Middle frontal gyrus (tissue), 1 donor: ENCODE measurements at regions not wholly inside any gene's neighbourhood (a gene's known extent, or its start where the extent isn't known, plus 50 kb on each side); places are given as distances from the start of the nearest gene placed in this dataset.
"Not testable (repeated sequence)": the region's sequence is repeated elsewhere in the genome, so short reads cannot be mapped to it uniquely, and the experiment has no call there.

Source experiments
- DNase-seq: peaks from one replicate; pipeline ENCODE4 v3.0.0-alpha.2; 2015; ENCODE audit warnings: low spot score; ENCODE audit errors: extremely low spot score

DNA sequence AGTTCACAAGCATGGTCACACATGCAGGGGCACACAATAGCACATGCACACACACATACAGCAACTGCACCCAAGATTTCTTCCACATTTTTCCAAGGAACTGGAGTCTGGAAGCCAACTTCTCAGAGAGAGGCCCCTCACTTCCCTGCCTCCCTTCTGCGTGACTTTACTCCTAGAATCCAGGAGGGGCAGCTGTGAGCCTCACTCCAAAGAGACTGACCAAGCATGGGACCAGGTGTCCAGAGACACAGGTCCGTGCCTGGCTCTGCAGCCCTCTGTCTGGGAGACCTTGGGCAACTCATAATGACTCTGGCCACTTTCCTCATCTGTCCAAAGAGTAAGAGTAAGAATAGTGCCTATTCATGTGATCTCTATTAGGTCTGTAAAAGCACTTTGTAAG, 104.7 kb upstream of the TMEM132E start:
- DNase-seq: no peak

DNA sequence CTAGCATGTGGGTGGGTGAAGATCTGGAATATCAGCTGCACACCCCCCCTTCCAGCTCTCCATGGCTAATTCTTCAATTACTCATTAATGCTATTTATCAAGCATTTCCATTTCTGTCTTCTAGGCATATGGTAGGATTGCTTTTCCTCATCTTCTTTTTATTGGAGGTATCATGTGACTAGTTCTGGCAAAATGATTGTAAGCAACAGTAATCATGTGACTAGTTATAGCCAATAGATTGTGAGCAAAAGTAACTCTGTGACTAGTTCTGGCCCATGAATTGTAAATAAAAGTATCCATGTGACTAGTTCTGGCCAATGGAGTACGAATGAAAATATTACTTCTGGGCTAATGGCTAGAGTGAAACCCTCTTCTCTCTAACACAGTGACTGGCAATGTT, 107.0 kb upstream of the TMEM132E start:
- no peak for DNase-seq

DNA sequence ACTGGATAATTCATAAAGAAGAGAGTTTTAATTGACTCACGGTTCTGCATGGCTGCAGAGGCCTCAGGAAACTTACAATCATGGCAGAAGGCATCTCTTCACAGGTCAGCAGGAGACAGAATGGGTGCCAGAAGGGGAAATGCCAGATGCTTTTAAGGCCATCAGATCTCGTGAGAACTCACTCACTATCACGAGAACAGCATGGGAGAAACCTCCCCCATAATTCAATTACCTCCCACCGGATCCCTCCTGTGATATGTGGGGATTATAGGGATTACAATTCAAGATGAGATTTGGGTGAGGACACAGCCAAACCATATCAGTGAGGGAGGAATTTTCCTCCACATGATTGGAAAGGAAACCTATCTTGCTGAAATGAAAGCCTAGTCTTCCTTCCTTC, 108.1 kb upstream of the TMEM132E start:
- not testable (repeated sequence) for DNase-seq

DNA sequence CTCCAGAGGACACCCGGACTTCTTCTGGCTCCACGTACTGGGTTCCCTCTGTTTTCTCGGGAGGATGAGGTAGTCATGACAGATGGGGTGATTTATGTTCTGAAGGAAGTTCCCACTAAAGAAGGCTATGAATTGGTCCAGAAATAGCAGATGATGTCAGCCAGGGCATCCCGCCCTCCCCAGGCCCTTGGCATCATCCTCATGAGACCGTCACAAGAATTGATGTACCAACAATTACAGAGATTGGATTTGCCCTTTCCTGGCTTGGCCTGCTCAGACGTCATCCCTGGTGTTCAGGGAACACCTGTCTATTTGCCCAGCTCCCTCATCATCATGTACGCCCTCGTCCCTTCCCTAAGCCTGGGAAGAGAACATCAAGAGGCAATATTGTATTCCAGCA, 102.8 kb upstream of the CCL1 start:
- no peak for DNase-seq

DNA sequence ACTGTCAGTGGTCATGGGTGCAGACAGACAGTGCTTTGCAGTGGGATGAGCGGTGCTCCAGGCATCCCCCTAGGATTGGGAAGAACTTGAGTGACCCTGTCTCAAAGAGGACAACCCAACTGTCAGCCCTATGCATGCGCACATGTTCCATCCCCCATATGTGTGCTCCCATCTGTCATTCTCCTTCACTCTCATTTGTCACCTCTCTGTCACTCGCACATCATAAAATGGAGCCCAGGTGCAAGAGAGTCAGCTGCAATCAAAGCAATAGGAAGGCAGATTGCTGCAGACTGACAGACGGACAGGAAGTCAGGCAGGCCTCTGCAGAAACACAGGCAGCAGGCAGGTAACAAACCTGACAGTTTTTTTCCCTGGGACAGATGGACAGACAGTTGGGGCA, 101.8 kb upstream of the CCL1 start:
- DNase-seq: no peak

DNA sequence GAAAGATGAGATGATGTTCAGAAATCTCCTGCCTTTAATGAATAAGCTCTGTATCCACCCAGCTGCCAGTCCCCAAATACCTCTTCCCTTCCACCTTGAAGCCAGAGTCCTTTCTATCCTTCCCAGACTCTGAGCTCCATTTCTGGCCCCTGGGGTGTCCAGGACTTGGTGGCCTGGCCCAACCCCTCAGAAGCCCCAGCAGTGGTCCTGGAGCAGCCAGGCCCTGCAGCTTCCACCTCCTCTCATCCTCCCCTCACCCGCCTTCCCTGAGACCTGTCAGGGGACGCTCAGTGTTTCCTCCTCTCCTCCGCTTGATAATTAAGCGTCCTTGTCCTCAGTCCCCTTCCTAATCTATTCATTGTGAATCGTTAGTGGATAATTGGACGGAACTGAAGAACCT, 95.2 kb upstream of the CCL1 start:
- no peak for DNase-seq

DNA sequence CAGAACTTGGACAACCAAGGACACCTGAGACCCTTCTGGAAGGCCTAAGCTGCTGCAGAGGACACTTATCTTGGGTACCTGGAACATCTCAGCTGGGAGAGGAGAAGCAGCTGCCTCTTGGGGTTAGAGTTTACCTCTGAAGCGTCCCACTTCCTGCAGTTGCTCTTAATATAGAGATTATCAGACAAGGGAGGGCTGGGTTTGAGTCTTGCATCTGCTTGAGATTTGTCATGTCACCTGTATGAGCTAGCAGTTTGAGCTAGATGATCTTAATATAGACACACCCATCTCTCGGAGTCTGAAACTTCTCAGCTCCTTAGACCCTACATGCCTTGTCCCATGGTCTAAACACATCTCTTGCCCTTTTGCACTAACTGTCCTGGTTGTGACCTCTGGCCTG, 93.1 kb upstream of the CCL1 start:
- DNase-seq: no peak

DNA sequence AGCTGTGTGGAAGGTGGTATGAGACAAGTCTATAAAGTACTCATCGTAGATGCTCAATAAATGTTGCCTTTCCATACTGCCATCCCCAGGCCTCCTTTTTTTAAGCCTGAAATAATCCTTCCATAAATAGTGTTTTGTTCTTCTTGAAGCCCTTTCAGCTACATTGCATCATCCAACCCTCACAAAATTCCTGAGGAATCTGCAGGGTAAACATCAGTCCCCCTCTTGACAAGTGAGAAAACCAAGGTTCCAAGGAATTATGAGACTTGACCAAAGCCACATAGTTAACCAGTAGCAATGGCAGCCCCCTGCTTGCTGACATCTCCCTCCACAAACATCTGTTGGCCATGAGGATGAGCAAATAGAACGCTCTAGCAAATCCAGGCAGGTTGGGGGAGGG, 89.7 kb upstream of the CCL1 start:
- DNase-seq: no peak

DNA sequence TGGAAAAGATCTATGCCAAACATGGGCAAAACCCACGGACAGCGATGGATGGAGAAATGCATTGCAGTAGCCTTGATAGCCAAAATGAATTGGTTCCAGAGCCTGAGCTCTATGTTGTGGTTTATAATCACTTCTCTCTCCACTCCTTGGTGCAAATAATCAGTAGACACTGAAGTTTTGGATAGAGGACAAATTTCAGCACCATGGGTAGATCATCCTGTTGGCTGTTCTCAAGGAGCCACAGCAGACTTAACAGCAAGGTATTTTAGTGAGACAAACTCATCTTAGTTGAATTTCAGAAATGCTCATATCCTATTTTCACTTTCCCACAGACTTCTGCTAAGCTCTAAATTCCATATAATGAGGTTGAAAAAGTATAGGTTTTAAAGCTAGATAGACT, 88.3 kb upstream of the CCL1 start:
- no peak for DNase-seq

DNA sequence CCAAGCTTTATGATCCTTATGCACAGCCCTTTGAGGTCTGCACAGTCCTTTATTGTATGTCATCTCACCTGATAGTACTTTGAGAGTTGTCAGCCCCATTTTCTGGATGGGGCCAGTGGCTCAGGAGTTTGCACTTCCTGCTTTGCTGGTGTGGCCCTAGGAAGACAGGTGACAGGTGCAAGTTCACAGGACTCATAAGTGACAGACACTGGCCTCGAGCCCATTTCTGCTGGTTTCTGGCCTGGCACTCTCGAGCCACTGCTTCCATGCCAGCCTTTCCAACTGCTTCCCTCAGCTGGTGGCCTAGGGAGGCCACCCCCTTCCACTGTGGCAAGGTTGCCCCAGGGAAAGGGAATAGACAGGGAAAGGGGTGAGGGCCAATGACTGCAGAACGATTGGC, 84.4 kb upstream of the CCL1 start:
- no peak for DNase-seq

DNA sequence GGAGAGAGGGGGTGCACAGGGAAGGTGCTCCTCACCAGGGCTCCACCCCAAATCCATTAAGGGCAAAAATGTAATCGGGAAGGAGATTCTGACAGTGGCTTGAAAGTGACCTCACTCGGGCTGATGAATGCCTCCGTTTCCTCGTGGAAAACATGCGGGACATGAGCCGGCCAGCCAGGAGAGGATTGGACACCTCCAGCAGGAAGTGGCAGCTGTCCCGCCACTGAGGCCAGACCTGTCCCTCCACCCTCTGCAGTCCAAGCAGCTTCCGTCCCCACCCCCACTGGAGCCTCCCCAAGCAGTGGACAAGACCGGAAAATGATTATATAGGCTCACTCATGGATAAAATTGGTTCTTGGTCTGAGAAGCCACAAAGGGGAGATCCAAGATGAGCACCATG, 82.1 kb upstream of the CCL1 start:
- DNase-seq: no peak

DNA sequence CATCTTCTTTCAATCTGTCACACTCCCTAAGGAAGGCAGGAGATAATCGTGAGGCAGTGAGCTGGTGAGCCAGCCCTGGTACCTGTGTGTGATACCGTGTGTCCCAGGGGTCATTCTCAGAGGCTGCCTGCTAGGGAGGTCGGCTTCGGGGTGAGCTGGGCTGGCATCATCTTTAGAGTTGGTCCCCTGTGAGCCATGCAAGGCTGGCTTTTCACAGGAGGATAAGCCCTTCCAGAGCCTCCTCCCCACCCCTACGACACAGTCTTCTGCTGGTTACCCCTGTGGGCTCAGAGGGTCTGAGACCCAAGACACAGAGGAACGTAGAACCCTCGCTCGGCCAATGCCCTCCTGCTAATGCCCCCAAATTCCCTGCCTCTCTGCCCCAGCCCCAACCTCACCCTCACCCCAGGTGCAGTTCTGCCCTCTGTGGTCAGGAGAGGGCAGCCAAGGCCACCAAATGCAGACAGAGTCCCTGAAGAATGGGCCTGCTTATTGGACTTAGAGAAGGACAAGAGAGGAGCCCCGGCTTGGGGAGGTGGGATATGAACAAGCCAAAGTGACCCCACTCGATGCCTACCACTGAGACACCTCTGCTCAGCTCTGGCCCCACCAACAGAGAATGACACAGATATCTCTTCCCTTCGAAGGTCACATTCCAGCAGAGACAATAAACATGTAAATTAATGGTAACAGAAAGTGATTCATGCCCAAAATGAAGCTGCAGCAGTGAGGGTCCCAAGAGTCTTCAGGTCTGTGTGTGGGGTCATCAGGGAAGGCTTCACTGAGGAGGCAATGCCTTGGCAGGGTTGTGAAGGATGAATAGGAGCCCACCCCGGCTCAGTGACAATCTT, 80.8 kb upstream of the CCL1 start:
- DNase-seq: no peak

DNA sequence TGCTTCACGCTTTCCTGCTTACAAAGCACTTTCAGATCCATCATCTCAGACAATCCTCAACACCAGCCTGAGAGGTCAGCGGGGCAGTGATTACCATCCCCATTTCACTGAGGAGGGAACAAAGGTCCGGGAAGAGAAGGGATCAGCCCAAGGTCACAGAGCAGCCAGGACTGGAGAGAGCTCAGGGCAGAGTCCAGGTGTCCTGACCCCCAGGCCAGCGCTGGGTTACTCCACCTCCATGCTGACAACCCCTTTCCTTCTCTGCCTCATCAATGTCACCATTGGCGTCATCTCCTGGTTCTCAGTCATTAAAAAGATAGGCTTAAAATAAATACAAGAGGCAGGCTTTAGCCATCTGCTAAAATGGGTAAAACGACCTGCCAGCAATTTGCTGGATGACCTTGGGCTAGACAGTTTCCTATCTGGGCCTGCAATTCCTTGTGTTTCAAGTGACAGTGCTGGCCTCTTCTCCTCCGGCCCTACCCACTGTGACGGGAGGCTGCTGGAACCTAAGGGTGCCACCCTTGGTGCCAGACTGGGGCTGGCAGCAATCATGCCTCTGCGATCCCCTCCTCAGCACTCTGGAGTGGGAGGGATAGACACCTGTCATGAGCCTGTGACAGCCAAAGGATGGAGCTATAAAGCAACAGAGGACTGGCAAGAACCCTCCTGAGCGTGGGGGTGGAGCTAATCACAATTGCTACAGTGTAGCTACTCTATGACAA, 79.5 kb upstream of the CCL1 start:
- DNase-seq: no peak

DNA sequence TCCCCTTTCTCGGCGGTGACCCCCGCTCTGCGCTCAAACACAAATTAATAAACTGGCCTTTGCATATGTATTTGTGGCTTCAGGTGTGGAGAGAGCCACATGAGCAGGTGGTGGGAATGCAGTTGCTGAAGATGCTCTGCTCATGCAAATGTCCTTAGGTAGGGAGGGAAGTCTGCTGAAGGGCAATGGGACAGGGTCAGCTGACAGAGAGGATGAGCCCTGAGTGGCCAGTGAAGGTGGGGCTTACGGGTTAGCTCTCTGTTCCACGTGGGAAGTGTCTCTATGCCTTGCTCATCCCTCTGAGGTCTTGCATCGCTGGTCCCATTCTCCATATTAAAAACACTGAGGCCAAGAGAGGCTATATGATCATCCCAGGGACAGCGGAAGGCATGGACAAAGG, 74.2 kb upstream of the CCL1 start:
- DNase-seq: no peak

DNA sequence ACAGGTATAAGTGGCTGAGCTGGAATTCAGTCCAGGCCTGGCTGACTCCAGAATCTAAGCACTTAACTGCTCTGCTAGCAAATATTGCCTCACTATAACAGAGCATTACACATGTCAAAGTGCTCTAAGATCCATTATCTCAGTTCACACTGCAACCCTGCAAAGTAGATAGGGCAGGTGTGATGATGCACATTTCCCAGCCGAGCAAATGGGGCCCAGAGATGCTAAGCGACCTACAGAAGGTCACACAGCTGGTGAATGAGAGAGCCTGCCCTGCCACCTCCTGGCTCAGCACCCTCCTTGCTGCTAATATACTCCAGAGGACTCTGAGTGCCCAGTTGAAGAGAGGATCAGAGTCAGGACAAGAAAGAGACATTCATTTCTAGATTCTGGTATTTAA, 73.6 kb upstream of the CCL1 start:
- DNase-seq: no peak

DNA sequence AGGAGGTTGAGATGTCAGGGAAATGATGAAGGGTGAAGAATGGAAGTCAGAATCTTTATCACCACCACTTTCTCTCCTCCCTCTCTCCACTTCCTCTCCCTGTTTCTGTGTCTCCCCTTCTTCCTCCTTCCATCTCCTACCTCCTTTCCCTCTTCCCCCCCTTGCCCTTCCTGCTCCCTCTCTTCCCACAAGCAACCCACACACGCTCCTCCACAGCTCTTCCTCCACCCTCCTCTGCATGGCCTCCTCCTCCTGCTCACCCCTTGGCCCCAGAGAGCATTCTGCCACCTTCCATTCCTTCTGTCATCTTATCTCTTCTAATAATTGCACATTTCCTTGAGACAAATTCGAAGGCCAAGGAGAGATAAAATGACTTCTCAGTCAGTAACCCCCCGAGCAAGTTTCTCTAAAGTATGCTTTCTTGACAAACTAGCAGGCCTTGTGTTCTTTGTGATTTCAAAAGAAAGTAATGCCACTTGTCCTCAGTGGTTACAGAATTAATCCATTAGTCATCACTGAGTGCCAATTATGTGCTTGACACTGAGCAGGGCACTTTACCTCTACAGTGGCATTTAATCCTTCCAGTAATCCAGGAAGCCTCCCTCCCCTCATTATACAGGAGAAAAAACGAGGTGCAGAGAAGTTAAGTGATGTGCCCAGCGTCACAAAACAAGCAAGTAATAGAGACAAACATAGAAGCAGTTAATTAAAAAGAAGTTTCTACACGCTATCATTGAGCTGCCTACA, 72.3 kb upstream of the CCL1 start:
- DNase-seq: no peak

DNA sequence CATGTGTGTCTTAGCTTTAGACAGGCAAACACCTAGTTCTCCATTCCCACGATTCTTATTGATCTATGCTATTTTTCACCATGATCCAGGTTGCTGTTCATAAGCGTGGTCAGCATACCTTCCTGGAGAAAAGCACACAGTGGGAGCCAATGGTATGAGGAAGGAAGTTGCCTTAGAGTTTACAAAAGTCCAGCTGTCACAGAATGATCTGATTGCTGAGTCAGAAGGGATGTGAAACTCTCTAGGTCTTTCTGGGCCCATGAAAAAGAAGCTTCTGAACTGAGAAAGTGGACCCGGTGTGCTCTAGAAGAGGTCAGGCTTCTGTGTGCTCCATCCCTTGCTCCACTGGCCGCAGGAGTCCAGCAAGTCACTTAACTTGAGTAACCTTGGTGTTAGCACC, 71.0 kb upstream of the CCL1 start:
- no peak for DNase-seq

DNA sequence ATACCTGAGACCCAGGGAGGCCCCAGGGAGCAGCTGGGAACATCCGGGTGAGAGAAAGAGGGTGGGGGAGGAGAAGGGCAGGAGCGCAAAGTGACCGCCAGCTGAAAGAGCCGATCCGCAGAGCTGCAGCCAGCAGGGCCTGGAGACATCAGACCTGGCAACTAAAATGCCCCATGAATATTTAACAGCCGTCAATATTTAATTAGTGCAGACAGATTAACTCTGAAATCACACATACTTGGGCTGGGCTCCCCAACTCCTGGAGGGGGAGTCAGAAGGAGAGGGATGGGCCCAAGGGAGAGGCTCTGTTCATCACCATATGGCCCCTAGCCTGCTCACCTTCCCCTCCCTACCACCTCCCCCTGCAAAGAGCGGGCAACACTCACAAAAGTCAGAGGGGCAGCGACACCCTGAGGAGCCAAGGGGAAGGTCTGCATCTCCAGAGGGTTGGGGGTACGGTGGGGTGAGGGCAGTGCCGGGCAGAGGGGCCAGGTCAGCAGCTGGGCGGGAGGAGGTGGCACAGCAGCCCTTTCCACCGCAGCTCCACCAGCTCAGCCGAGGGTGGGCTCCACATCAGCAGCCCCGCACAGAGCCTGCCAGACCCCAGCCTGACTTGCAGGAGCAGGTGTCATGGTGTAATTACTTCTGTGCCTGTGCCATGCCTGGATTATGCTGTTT, 61.9 kb upstream of the CCL1 start:
- no peak for DNase-seq

DNA sequence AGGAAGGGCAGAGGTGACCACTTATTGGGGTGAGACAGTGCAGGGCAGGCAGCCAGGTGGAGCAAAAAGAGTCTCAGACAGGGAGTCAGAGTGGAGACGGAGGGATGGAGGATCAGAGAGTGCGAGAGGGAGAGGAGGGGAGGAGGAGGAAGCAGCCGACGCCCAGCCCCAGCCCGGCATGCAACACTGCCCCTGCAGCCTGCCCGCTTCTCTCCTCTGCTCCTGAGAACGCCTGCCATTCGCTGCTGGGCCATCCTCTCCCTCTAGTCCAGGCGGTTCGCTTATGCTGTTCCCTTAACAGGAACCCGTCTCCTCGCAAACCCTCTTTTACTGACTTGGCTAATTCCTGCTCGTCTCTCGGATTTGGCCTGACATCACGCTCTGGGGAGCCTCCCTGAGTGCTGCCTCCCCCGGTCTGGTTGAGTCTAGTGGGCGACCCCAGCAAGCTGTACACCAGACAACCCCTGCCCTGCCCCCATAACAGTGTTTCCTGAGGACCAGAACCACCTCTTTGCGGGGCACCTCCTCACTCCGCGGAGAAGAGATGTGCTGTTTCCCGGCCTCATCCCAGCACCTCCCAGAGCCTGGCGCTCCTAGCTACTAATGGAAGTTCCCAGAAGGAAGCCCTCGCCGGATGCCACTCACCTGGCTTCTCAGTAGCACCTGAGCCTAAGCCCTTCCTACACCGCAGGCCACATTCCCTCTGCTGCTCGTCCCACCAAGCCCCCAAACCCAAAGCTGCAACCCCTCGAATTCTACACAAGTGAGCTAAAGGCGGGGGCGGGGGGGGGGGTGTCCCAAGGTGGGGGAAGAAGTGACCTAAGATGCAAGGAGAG, 61.2 kb upstream of the CCL1 start:
- DNase-seq: no peak

DNA sequence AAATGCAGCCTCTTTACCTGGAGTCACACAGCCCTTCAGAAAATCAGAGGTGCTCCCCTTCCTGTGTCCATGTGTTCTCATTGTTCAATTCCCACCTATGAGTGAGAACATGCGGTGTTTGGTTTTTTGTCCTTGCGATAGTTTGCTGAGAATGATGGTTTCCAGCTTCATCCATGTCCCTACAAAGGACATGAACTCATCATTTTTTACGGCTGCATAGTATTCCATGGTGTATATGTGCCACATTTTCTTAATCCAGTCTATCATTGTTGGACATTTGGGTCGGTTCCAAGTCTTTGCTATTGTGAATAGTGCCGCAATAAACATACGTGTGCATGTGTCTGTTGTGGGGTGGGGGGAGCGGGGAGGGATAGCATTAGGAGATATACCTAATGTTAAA, 60.3 kb upstream of the CCL1 start:
- DNase-seq: not testable (repeated sequence)

DNA sequence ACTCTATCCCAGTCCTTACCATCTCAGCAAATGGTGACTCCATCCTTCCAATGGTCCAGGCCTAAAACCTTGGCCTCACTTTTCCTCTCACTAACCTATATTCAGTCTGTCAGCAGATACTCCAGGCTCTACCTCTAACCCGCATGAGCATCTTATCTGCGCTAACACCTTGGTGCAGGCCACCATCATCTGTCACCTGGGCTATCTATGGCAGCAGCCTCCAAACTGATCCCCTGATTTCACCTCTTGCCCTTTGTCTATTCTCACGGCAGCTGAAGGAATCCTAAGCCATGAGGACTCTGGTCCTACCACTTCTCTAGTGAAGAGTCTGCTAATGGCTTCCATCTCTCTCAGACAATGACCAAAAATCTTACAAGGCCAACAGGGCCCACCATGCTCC, 57.9 kb upstream of the CCL1 start:
- DNase-seq: no peak
